ENCODE measurements at regions not wholly inside any gene's neighbourhood (a gene's known extent, or its start where the extent isn't known, plus 50 kb on each side); places are given as distances from the start of the nearest gene placed in this dataset.

DNA sequence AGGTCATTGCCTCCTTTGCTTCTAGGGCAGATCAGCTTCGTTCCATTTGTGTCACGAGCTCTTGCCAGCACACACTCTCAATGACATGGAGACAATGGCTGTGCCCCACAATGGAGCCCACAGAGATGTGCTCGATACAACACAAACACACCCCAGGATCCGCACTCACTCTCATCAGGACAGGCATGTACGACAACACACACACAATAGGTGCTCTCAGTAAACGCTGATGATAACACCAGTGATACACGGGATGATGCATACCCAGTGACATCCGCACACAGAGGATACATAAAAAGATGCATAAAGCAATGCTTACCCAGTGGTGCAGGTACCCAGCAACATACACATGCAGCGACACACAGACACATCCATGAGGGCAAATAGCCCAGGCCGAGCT lies 61.2 kb upstream of the LBX1 start (continued):
- TF ChIP-seq, protein P1, sequence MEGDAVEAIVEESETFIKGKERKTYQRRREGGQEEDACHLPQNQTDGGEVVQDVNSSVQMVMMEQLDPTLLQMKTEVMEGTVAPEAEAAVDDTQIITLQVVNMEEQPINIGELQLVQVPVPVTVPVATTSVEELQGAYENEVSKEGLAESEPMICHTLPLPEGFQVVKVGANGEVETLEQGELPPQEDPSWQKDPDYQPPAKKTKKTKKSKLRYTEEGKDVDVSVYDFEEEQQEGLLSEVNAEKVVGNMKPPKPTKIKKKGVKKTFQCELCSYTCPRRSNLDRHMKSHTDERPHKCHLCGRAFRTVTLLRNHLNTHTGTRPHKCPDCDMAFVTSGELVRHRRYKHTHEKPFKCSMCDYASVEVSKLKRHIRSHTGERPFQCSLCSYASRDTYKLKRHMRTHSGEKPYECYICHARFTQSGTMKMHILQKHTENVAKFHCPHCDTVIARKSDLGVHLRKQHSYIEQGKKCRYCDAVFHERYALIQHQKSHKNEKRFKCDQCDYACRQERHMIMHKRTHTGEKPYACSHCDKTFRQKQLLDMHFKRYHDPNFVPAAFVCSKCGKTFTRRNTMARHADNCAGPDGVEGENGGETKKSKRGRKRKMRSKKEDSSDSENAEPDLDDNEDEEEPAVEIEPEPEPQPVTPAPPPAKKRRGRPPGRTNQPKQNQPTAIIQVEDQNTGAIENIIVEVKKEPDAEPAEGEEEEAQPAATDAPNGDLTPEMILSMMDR (conservative IDR thresholded peaks at IDR 0.05; ENCODE audit: low read depth in 2 of 2) = no peak
- TF ChIP-seq, protein P2, sequence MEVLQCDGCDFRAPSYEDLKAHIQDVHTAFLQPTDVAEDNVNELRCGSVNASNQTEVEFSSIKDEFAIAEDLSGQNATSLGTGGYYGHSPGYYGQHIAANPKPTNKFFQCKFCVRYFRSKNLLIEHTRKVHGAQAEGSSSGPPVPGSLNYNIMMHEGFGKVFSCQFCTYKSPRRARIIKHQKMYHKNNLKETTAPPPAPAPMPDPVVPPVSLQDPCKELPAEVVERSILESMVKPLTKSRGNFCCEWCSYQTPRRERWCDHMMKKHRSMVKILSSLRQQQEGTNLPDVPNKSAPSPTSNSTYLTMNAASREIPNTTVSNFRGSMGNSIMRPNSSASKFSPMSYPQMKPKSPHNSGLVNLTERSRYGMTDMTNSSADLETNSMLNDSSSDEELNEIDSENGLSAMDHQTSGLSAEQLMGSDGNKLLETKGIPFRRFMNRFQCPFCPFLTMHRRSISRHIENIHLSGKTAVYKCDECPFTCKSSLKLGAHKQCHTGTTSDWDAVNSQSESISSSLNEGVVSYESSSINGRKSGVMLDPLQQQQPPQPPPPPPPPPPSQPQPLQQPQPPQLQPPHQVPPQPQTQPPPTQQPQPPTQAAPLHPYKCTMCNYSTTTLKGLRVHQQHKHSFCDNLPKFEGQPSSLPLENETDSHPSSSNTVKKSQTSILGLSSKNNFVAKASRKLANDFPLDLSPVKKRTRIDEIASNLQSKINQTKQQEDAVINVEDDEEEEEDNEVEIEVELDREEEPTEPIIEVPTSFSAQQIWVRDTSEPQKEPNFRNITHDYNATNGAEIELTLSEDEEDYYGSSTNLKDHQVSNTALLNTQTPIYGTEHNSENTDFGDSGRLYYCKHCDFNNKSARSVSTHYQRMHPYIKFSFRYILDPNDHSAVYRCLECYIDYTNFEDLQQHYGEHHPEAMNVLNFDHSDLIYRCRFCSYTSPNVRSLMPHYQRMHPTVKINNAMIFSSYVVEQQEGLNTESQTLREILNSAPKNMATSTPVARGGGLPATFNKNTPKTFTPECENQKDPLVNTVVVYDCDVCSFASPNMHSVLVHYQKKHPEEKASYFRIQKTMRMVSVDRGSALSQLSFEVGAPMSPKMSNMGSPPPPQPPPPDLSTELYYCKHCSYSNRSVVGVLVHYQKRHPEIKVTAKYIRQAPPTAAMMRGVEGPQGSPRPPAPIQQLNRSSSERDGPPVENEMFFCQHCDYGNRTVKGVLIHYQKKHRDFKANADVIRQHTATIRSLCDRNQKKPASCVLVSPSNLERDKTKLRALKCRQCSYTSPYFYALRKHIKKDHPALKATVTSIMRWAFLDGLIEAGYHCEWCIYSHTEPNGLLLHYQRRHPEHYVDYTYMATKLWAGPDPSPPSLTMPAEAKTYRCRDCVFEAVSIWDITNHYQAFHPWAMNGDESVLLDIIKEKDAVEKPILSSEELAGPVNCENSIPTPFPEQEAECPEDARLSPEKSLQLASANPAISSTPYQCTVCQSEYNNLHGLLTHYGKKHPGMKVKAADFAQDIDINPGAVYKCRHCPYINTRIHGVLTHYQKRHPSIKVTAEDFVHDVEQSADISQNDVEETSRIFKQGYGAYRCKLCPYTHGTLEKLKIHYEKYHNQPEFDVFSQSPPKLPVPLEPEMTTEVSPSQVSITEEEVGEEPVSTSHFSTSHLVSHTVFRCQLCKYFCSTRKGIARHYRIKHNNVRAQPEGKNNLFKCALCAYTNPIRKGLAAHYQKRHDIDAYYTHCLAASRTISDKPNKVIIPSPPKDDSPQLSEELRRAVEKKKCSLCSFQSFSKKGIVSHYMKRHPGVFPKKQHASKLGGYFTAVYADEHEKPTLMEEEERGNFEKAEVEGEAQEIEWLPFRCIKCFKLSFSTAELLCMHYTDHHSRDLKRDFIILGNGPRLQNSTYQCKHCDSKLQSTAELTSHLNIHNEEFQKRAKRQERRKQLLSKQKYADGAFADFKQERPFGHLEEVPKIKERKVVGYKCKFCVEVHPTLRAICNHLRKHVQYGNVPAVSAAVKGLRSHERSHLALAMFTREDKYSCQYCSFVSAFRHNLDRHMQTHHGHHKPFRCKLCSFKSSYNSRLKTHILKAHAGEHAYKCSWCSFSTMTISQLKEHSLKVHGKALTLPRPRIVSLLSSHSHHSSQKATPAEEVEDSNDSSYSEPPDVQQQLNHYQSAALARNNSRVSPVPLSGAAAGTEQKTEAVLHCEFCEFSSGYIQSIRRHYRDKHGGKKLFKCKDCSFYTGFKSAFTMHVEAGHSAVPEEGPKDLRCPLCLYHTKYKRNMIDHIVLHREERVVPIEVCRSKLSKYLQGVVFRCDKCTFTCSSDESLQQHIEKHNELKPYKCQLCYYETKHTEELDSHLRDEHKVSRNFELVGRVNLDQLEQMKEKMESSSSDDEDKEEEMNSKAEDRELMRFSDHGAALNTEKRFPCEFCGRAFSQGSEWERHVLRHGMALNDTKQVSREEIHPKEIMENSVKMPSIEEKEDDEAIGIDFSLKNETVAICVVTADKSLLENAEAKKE (CRISPR knock-in tag; IDR thresholded peaks at IDR 0.05) = no peak

DNA sequence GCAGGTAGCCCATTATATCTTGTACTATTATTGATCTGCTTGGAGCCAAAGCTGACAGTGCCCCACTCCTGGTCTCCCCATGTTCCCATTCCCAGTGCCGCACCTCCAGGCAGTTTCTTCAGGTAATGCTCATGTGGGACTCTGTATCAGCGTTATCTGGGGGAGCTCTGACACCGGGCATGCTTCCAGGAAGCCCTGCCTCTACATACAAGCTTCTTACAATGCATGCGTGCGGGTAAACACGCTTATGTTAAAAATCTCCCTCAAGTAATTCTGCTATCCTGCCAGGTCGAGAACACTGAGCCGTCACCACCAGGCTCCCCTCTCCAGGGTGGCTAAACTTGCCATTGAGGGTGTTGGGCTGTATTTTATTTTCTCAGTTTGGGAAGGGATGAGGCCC lies 61.6 kb upstream of the LBX1 start:
- peak overlapping the region; percentile 76 for H3K4me3 ChIP-seq
- H2AFZ ChIP-seq = 0 out of 2 replicates have a peak overlapping the region, but pooled peaks have one; percentile 94
- H4K20me1 ChIP-seq (replicated peaks; ENCODE audit: insufficient read depth) = no peaks in the 10 kb centered on the region
- ATAC-seq (no peak), DNase-seq (ENCODE audit: low spot score) (no peak)
- no peak overlapping the region for H3K27ac ChIP-seq (ENCODE audit: low read depth)
- peaks cover 52% of the 10 kb centered on the region for H3K4me1 ChIP-seq (ENCODE audit: insufficient read depth)
- H3F3A ChIP-seq (replicated peaks; ENCODE audit: low read depth) = 0 out of 2 replicates have a peak, but pooled peaks cover 6% of the 10 kb centered on the region
- no peaks in the 10 kb centered on the region for H3K9me2 ChIP-seq (ENCODE audit: insufficient read depth)
- peaks cover 98% of the 10 kb centered on the region for H3K27me3 ChIP-seq (ENCODE audit: insufficient read depth)
- Mint-ChIP-seq H3K4me3 (peak overlapping the region; percentile 78), H3K27ac (no peak overlapping the region), H3K36me3 (ENCODE audit: low read depth) (no peaks in the 10 kb centered on the region; the same call in 2 of the 3 replicates), H3K4me1 (peaks cover 51% of the 10 kb centered on the region), H3K9me3 (no peaks in the 10 kb centered on the region), H3K27me3 (ENCODE audit: insufficient read depth, low read depth, poor library complexity) (peaks cover 85% of the 10 kb centered on the region)
- H3K36me3 ChIP-seq (ENCODE audit: insufficient read depth) = no peaks in the 10 kb centered on the region
- no peaks in the 10 kb centered on the region for H3K79me2 ChIP-seq (replicated peaks; ENCODE audit: insufficient read depth)
- peak overlapping the region; percentile 94 for H3K4me2 ChIP-seq
- TF ChIP-seq EZH2 (IDR thresholded peaks at IDR 0.05; ENCODE audit: low read depth, unreplicated experiment) (no peak), NANOG (IDR thresholded peaks at IDR 0.05; ENCODE audit: borderline replicate concordance) (no peak), ZNF114 (CRISPR knock-in tag; IDR thresholded peaks at IDR 0.05) (no peak)
- TF ChIP-seq, protein P2 (CRISPR knock-in tag; IDR thresholded peaks at IDR 0.05) = no peak

Measured in GM23338 (cell line).